ENCODE measurements at regions not wholly inside any gene's neighbourhood (a gene's known extent, or its start where the extent isn't known, plus 50 kb on each side); places are given as distances from the start of the nearest gene placed in this dataset.
"Not testable (repeated sequence)": the region's sequence is repeated elsewhere in the genome, so short reads cannot be mapped to it uniquely, and the experiment has no call there.

DNA sequence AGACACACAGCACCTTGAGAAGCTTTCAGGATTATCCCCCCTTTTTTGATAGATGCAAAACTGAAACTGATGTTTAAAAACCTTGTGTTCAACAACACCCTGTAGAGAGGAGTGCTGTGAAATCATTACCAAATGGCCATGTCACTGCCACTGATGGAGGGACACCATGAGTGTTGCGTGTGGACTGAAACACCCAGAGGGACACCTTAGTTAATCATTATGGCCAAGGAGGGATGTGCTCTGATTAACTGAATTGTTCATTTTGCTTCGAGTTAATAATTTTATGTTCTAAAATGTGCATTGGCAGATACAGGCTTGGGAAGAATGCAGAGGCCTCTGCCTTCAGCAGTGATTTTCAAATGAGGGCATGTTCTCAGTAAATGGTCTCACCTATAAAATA lies 226.0 kb downstream of the KLF6 start:
- no peak for DNase-seq
- Histone ChIP-seq H3K9me2 (no peaks in the 10 kb centered on the region), H3K9me3 (no peaks in the 10 kb centered on the region), H3K4me1 (ENCODE audit: control insufficient read depth in 1 of 2, insufficient read depth in 2 of 2, low read depth in 1 of 2, low read length in 1 of 2) (no peaks in the 10 kb centered on the region), H3K4me2 (no peak overlapping the region), H2AFZ (ENCODE audit: low read depth) (no peak overlapping the region), H4K20me1 (ENCODE audit: insufficient read depth) (no peaks in the 10 kb centered on the region), H3K27ac (ENCODE audit: low read depth in 2 of 2, low read length in 1 of 2) (no peak overlapping the region), H3K27me3 (ENCODE audit: insufficient read depth) (no peaks in the 10 kb centered on the region), H3K36me3 (replicated peaks in 1 of 2; ENCODE audit: control insufficient read depth in 1 of 2, insufficient read depth in 2 of 2, low read length in 1 of 2) (no peaks in the 10 kb centered on the region), H3K79me2 (ENCODE audit: insufficient read depth) (no peaks in the 10 kb centered on the region), H3F3A (replicated peaks; ENCODE audit: insufficient read depth) (no peaks in the 10 kb centered on the region), H3K9ac (no peak overlapping the region), H3K4me3 (ENCODE audit: low read depth in 2 of 2, low read length in 1 of 2) (no peak overlapping the region)
- ChIA-PET CTCF (no interaction called here), POLR2A (no interaction called here)
- TF ChIP-seq RXRA (IDR thresholded peaks at IDR 0.05; ENCODE audit: borderline replicate concordance, low read depth) (no peak), TAF1 (IDR thresholded peaks at IDR 0.05; ENCODE audit: borderline replicate concordance, low read depth, low read length) (no peak), CHD2 (IDR thresholded peaks at IDR 0.05; ENCODE audit: low read length, partially characterized antibody) (no peak)
- 84% methylated on average over 2 of the region's 2 CpGs for WGBS (ENCODE audit: low lambda C conversion rate)

DNA sequence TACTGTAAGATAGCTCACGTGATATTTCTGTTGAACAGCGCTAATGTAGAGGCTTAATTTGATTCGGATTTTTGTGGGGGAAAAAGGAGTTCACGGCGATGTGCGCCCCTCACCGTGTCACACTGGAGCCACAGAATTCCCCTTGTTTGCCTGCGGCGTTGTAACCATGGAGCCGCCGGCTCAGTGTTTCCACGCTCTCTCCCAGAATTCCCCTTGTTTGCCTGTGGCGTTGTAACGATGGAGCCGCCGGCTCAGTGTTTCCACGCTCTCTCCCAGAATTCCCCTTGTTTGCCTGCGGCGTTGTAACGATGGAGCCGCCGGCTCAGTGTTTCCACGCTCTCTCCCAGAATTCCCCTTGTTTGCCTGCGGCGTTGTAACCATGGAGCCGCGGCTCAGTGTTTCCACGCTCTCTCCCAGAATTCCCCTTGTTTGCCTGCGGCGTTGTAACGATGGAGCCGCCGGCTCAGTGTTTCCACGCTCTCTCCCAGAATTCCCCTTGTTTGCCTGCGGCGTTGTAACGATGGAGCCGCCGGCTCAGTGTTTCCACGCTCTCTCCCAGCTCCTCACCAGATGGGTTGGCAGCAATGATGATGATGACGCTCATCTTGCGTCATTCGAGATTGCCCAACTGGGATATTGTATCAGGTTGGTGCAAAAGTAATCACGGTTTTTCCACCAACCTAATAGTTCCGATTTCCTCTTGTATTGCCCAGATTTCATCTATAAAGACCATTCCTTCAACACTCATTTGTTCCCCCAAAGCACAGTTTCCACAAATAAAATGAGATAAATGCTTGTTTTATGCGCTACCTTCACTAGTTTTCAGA lies 228.6 kb downstream of the KLF6 start:
- CTCF ChIA-PET; H2AFZ ChIP-seq (ENCODE audit: low read depth); H3K79me2 ChIP-seq (ENCODE audit: insufficient read depth); H3K9me3 ChIP-seq; H3K36me3 ChIP-seq (replicated peaks in 1 of 2; ENCODE audit: control insufficient read depth in 1 of 2, insufficient read depth in 2 of 2, low read length in 1 of 2); H3K27me3 ChIP-seq (ENCODE audit: insufficient read depth); H3K9ac ChIP-seq; DNase-seq; POLR2A ChIA-PET; H3K9me2 ChIP-seq; H3K27ac ChIP-seq (ENCODE audit: low read depth in 2 of 2, low read length in 1 of 2); H4K20me1 ChIP-seq (ENCODE audit: insufficient read depth); H3K4me3 ChIP-seq (ENCODE audit: low read depth in 2 of 2, low read length in 1 of 2); H3K4me1 ChIP-seq (ENCODE audit: control insufficient read depth in 1 of 2, insufficient read depth in 2 of 2, low read depth in 1 of 2, low read length in 1 of 2); H3K4me2 ChIP-seq; H3F3A ChIP-seq (replicated peaks; ENCODE audit: insufficient read depth): not testable (repeated sequence)
- 96% methylated on average over 46 of the region's 46 CpGs for WGBS (ENCODE audit: low lambda C conversion rate)

DNA sequence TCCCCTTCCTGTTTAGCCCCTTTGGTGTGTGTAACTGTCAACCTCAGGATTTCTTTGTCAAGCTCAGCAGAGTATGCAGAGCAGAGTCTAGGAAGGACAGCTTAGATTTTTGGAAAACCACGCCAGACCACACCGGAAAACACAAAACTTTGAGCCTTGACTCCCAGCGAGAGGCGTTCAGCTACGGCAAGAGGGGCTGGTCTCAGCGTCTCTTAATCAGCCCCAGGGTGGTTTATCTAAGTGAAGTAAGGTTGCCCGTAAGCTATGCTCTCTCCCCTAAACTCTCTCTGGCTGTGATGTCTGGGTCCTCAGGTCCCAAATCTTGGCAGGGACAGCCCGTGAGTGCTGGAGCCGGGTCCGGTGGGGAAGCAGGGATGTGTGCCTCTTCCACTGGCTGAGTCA lies 230.9 kb downstream of the KLF6 start:
- ChIA-PET CTCF (no interaction called here), POLR2A (no interaction called here)
- H3K27ac ChIP-seq (ENCODE audit: low read depth in 2 of 2, low read length in 1 of 2) = no peak overlapping the region
- TF ChIP-seq FOXJ3 (CRISPR knock-in tag; IDR thresholded peaks at IDR 0.05) (no peak), GATA2 (CRISPR knock-in tag; IDR thresholded peaks at IDR 0.05) (no peak), TEAD4 (IDR thresholded peaks at IDR 0.05; ENCODE audit: borderline replicate concordance, insufficient read depth) (no peak), TCF12 (IDR thresholded peaks at IDR 0.05) (no peak), FOXM1 (IDR thresholded peaks at IDR 0.05; ENCODE audit: low read depth) (no peak), FOSL2 (IDR thresholded peaks at IDR 0.05; ENCODE audit: borderline replicate concordance, low read depth) (no peak), RCOR1 (IDR thresholded peaks at IDR 0.05; ENCODE audit: low read length) (no peak), RFX5 (IDR thresholded peaks at IDR 0.05; ENCODE audit: low read length) (no peak), JUND (IDR thresholded peaks at IDR 0.05) (no peak), CHD2 (IDR thresholded peaks at IDR 0.05; ENCODE audit: low read length, partially characterized antibody) (no peak), SIN3A (IDR thresholded peaks at IDR 0.05; ENCODE audit: borderline replicate concordance, low read depth, low read length) (no peak), RXRA (IDR thresholded peaks at IDR 0.05; ENCODE audit: borderline replicate concordance, low read depth) (no peak), TAF1 (IDR thresholded peaks at IDR 0.05; ENCODE audit: borderline replicate concordance, low read depth, low read length) (no peak)
- TF ChIP-seq, protein P1, sequence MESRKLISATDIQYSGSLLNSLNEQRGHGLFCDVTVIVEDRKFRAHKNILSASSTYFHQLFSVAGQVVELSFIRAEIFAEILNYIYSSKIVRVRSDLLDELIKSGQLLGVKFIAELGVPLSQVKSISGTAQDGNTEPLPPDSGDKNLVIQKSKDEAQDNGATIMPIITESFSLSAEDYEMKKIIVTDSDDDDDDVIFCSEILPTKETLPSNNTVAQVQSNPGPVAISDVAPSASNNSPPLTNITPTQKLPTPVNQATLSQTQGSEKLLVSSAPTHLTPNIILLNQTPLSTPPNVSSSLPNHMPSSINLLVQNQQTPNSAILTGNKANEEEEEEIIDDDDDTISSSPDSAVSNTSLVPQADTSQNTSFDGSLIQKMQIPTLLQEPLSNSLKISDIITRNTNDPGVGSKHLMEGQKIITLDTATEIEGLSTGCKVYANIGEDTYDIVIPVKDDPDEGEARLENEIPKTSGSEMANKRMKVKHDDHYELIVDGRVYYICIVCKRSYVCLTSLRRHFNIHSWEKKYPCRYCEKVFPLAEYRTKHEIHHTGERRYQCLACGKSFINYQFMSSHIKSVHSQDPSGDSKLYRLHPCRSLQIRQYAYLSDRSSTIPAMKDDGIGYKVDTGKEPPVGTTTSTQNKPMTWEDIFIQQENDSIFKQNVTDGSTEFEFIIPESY (IDR thresholded peaks at IDR 0.05; ENCODE audit: borderline replicate concordance, low read depth) = no peak
- no peak overlapping the region for H3K4me3 ChIP-seq (ENCODE audit: low read depth in 2 of 2, low read length in 1 of 2)
- no peak overlapping the region for H3K4me2 ChIP-seq
- no peak overlapping the region for H2AFZ ChIP-seq (ENCODE audit: low read depth)
- WGBS (ENCODE audit: low lambda C conversion rate) = 99% methylated on average over 7 of the region's 10 CpGs
- H3K4me1 ChIP-seq (ENCODE audit: control insufficient read depth in 1 of 2, insufficient read depth in 2 of 2, low read depth in 1 of 2, low read length in 1 of 2) = no peaks in the 10 kb centered on the region
- no peak for DNase-seq
- no peak overlapping the region for H3K9ac ChIP-seq
- no peaks in the 10 kb centered on the region for H3K27me3 ChIP-seq (ENCODE audit: insufficient read depth)
- H4K20me1 ChIP-seq (ENCODE audit: insufficient read depth) = no peaks in the 10 kb centered on the region
- no peaks in the 10 kb centered on the region for H3F3A ChIP-seq (replicated peaks; ENCODE audit: insufficient read depth)
- H3K79me2 ChIP-seq (ENCODE audit: insufficient read depth) = no peaks in the 10 kb centered on the region
- no peaks in the 10 kb centered on the region for H3K36me3 ChIP-seq (replicated peaks in 1 of 2; ENCODE audit: control insufficient read depth in 1 of 2, insufficient read depth in 2 of 2, low read length in 1 of 2)
- H3K9me2 ChIP-seq = no peaks in the 10 kb centered on the region
- H3K9me3 ChIP-seq = no peaks in the 10 kb centered on the region

Measured in SK-N-SH (cell line).